NOMO-1 (cell line): ENCODE measurements at regions not wholly inside any gene's neighbourhood (a gene's known extent, or its start where the extent isn't known, plus 50 kb on each side); places are given as distances from the start of the nearest gene placed in this dataset.

Experiments used
- DNase-seq, 2 experiments: peaks; one replicate each; lab custom pipeline; 2025; ENCODE audit not compliant: unreplicated experiment in 2 of 2; lab: John Stamatoyannopoulos, UW

GRCh38 chr5:124056991-124057723 is 545.2 kb downstream of the CSNK1G3 start:
- peak; percentile 81 to 97 for DNase-seq

GRCh38 chr5:124056326-124056990 is 544.5 kb downstream of the CSNK1G3 start:
- no peak for DNase-seq

- no peak for DNase-seq
Measured at GRCh38 chr5:124055751-124056150, 543.8 kb downstream of the CSNK1G3 start.

GRCh38 chr5:124054564-124054963 is 542.6 kb downstream of the CSNK1G3 start:
- DNase-seq, result no peak

- no peak for DNase-seq
Measured at GRCh38 chr5:124053340-124053739, 541.4 kb downstream of the CSNK1G3 start.

- DNase-seq, result no peak
Measured at GRCh38 chr5:124052201-124052600, 540.2 kb downstream of the CSNK1G3 start.

- DNase-seq, result no peak
Measured at GRCh38 chr5:124050120-124050770, 538.3 kb downstream of the CSNK1G3 start.

- no peak for DNase-seq
Measured at GRCh38 chr5:124045412-124045811, 533.4 kb downstream of the CSNK1G3 start.

GRCh38 chr5:124044613-124045012 is 532.6 kb downstream of the CSNK1G3 start:
- no peak for DNase-seq

- DNase-seq, result no peak
Measured at GRCh38 chr5:124043456-124043855, 531.5 kb downstream of the CSNK1G3 start.

- DNase-seq, result no peak
Measured at GRCh38 chr5:124040799-124041198, 528.8 kb downstream of the CSNK1G3 start.

GRCh38 chr5:124039410-124039809 is 527.4 kb downstream of the CSNK1G3 start:
- no peak for DNase-seq

GRCh38 chr5:124036786-124037185 is 524.8 kb downstream of the CSNK1G3 start:
- no peak for DNase-seq

- DNase-seq, result peak in 1 of 2 experiments; percentile 46
Measured at GRCh38 chr5:124034963-124035362, 523.0 kb downstream of the CSNK1G3 start.

GRCh38 chr5:124034083-124034700 is 522.2 kb downstream of the CSNK1G3 start:
- peak in 1 of 2 experiments; percentile 58 for DNase-seq

GRCh38 chr5:124030043-124030491 is 518.1 kb downstream of the CSNK1G3 start:
- DNase-seq, result no peak

- DNase-seq, result no peak
Measured at GRCh38 chr5:124027441-124027840, 515.5 kb downstream of the CSNK1G3 start.

- no peak for DNase-seq
Measured at GRCh38 chr5:124025306-124025845, 513.4 kb downstream of the CSNK1G3 start.

- DNase-seq, result no peak
Measured at GRCh38 chr5:124022966-124023365, 511.0 kb downstream of the CSNK1G3 start.

- no peak for DNase-seq
Measured at GRCh38 chr5:124021776-124022175, 509.8 kb downstream of the CSNK1G3 start.

- DNase-seq, result no peak
Measured at GRCh38 chr5:124021066-124021641, 509.2 kb downstream of the CSNK1G3 start.
